ENCODE measurements at regions not wholly inside any gene's neighbourhood (a gene's known extent, or its start where the extent isn't known, plus 50 kb on each side); places are given as distances from the start of the nearest gene placed in this dataset.

DNA sequence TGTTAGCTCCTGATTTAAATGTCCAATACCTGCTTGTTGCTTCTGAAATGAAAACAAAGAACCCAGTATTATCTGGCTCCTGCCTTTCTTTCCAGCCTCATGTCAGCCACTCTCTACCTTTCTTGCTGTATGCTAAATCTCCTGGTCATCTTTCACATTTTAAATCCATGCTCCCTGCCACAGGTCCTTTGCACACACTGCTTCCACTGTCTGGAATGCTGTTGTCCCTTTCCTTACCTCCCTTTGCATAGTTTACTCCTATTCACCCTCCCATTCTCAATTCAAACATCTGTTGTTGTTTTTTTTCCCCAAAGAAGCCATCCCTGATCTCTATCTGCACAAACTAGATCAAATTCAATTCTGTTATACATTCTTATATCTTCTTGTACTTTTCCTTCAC, 97.0 kb upstream of the NR4A3 start:
- DNase-seq (ENCODE audit: extremely low read depth in 1 of 4, low spot score in 3 of 4) (no peak), FAIRE-seq (no peak), ATAC-seq (no peak)
- H4K20me1 ChIP-seq (replicated peaks; ENCODE audit: control insufficient read depth, insufficient read depth, low read length), result no peaks in the 10 kb centered on the region
- H2AFZ ChIP-seq (ENCODE audit: low read depth, low read length), result no peak overlapping the region
- no TSS peak for BruUV-seq (replicated peaks)
- H3K79me2 ChIP-seq (ENCODE audit: control insufficient read depth, insufficient read depth, low read length), result no peaks in the 10 kb centered on the region
- ChIA-PET POLR2A (interaction anchor here (0.6 kb wide), 1 partner anchor 388 kb away, joined by 4 read pairs; no protein-coding TSS in a partner anchor), CTCF (ENCODE audit: low intra/inter-chr PET ratio) (no interaction called here)
- in situ Hi-C loops (cut with MboI), result no loop called here
- no peak overlapping the region for H3K4me2 ChIP-seq (ENCODE audit: insufficient read depth, low read length)
- H3K9me1 ChIP-seq (ENCODE audit: control insufficient read depth, insufficient read depth, low read length), result no peaks in the 10 kb centered on the region
- no peak overlapping the region for H3K9ac ChIP-seq (ENCODE audit: insufficient read depth in 1 of 2, low read depth in 2 of 2, low read length in 2 of 2)
- H3K4me3 ChIP-seq, result no peak overlapping the region
- H3K27me3 ChIP-seq (ENCODE audit: control insufficient read depth in 2 of 2, insufficient read depth in 2 of 2, low read length in 2 of 2), result no peaks in the 10 kb centered on the region
- no peak overlapping the region for H3K27ac ChIP-seq (ENCODE audit: extremely low read depth, low read depth, low read length)
- H3K36me3 ChIP-seq (ENCODE audit: control insufficient read depth, insufficient read depth, low read length), result no peaks in the 10 kb centered on the region
- intact Hi-C loops (cut with micrococcal nuclease), result no loop called here
- no peaks in the 10 kb centered on the region for H3K9me3 ChIP-seq (replicated peaks; ENCODE audit: control insufficient read depth, insufficient read depth, low read depth, low read length)
- no peaks in the 10 kb centered on the region for H3K4me1 ChIP-seq (replicated peaks in 1 of 2; ENCODE audit: control insufficient read depth in 2 of 2, insufficient read depth in 2 of 2, low read length in 2 of 2)
- peak; percentile 43 for TF ChIP-seq RBM25 (IDR thresholded peaks at IDR 0.05; ENCODE audit: low read depth, low read length, severe bottlenecking)
- TF ChIP-seq ERF (CRISPR knock-in tag; IDR thresholded peaks at IDR 0.05), result no peak

DNA sequence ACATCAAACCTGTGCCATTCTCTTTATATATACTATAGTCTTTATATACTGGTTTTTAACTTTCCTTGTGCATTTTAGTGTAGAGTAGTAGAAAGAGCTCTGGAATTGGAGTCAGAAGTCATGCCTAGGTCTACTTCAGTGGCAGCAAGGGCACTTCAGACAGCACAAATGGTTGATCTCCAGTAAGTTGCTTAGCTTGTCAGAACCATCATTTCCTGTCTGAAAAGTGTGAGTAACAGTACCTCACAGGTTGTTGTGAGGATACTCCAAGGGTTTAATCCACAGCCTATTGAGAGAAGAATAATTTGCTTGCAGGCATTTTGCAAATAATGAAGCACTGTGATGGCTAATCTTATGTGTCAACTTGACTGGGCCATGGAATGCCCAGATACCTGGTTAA, 95.8 kb upstream of the NR4A3 start:
- no peak overlapping the region for H3K4me2 ChIP-seq (ENCODE audit: insufficient read depth, low read length)
- H3K36me3 ChIP-seq (ENCODE audit: control insufficient read depth, insufficient read depth, low read length), result no peaks in the 10 kb centered on the region
- no peak for ATAC-seq
- TF ChIP-seq OTX1 (CRISPR knock-in tag; IDR thresholded peaks at IDR 0.05) (no peak), ZNF584 (CRISPR knock-in tag; IDR thresholded peaks at IDR 0.05; ENCODE audit: low read depth) (no peak), HMG20A (CRISPR knock-in tag; conservative IDR thresholded peaks at IDR 0.05) (no peak), PKNOX1 (IDR thresholded peaks at IDR 0.05) (no peak), CEBPB (tag; IDR thresholded peaks at IDR 0.05) (no peak), RNF2 (IDR thresholded peaks at IDR 0.05) (no peak), IRF1 (CRISPR knock-in tag; IDR thresholded peaks at IDR 0.05; ENCODE audit: borderline replicate concordance) (no peak), NFIC (IDR thresholded peaks at IDR 0.05) (no peak), HDAC6 (IDR thresholded peaks at IDR 0.05; ENCODE audit: low read depth, low read length) (no peak), ZNF561 (CRISPR knock-in tag; conservative IDR thresholded peaks at IDR 0.05) (no peak), GTF2A2 (tag; IDR thresholded peaks at IDR 0.05) (no peak), PHF21A (IDR thresholded peaks at IDR 0.05; ENCODE audit: borderline replicate concordance, low read depth) (no peak), ETV1 (tag; conservative IDR thresholded peaks at IDR 0.05; ENCODE audit: low read depth) (no peak), THAP12 (CRISPR knock-in tag; IDR thresholded peaks at IDR 0.05) (no peak)
- no peaks in the 10 kb centered on the region for H3K27me3 ChIP-seq (ENCODE audit: control insufficient read depth in 2 of 2, insufficient read depth in 2 of 2, low read length in 2 of 2)
- no peak overlapping the region for H3K27ac ChIP-seq (ENCODE audit: extremely low read depth, low read depth, low read length)
- no peak for DNase-seq (ENCODE audit: extremely low read depth in 1 of 4, low spot score in 3 of 4)
- ChIA-PET CTCF (ENCODE audit: low intra/inter-chr PET ratio) (no interaction called here), POLR2A (no interaction called here)
- no peaks in the 10 kb centered on the region for H4K20me1 ChIP-seq (replicated peaks; ENCODE audit: control insufficient read depth, insufficient read depth, low read length)
- in situ Hi-C loops (cut with MboI) (no loop called here), intact Hi-C loops (cut with micrococcal nuclease) (no loop called here)
- no peaks in the 10 kb centered on the region for H3K4me1 ChIP-seq (replicated peaks in 1 of 2; ENCODE audit: control insufficient read depth in 2 of 2, insufficient read depth in 2 of 2, low read length in 2 of 2)
- no peak overlapping the region for H3K4me3 ChIP-seq
- H3K9me3 ChIP-seq (replicated peaks; ENCODE audit: control insufficient read depth, insufficient read depth, low read depth, low read length), result no peaks in the 10 kb centered on the region
- H3K9me1 ChIP-seq (ENCODE audit: control insufficient read depth, insufficient read depth, low read length), result no peaks in the 10 kb centered on the region
- H3K9ac ChIP-seq (ENCODE audit: insufficient read depth in 1 of 2, low read depth in 2 of 2, low read length in 2 of 2), result no peak overlapping the region
- H3K79me2 ChIP-seq (ENCODE audit: control insufficient read depth, insufficient read depth, low read length), result no peaks in the 10 kb centered on the region
- BruUV-seq (replicated peaks), result no TSS peak
- no peak overlapping the region for H2AFZ ChIP-seq (ENCODE audit: low read depth, low read length)
- no peak for FAIRE-seq
